ENCODE measurements at regions not wholly inside any gene's neighbourhood (a gene's known extent, or its start where the extent isn't known, plus 50 kb on each side); places are given as distances from the start of the nearest gene placed in this dataset.
A peak's percentile ranks its signal among the peaks of the same experiment; 100 is the strongest.

GRCh38 chr3:87503900-87504498 lies 227.6 kb upstream of the POU1F1 start:
- no peak for TF ChIP-seq CTCF (IDR thresholded peaks at IDR 0.05)
- Histone ChIP-seq H3K9me3 (ENCODE audit: control insufficient read depth in 1 of 2, insufficient read depth in 1 of 2, low read length in 2 of 2) (no peaks in the 10 kb centered on the region), H3K36me3 (ENCODE audit: insufficient read depth, low read length) (no peaks in the 10 kb centered on the region), H3K27me3 (ENCODE audit: control insufficient read depth in 1 of 2, insufficient read depth in 2 of 2, low read length in 2 of 2) (no peaks in the 10 kb centered on the region), H3K27ac (ENCODE audit: low read depth in 1 of 2, low read length in 2 of 2) (no peak overlapping the region), H3K4me1 (ENCODE audit: insufficient read depth, low read length) (no peaks in the 10 kb centered on the region), H3K4me3 (ENCODE audit: low read length) (no peak overlapping the region)
- no peak for ATAC-seq (ENCODE audit: poor library complexity)
- H3K27me3 Mint-ChIP-seq, result no peaks in the 10 kb centered on the region
- ChIA-PET POLR2A (no interaction called here), CTCF (no interaction called here)
- no peaks in the 10 kb centered on the region for H3K9me3 Mint-ChIP-seq
- no peak overlapping the region for H3K4me3 Mint-ChIP-seq
- intact Hi-C loops (cut with DNase I, micrococcal nuclease), result no loop called here
- H3K36me3 Mint-ChIP-seq (ENCODE audit: low read depth), result no peaks in the 10 kb centered on the region
- DNase-seq, result peak in 3 of 14 experiments; percentile 15 to 23 (median 22)
- no peak overlapping the region for H3K27ac Mint-ChIP-seq
- H3K4me1 Mint-ChIP-seq (ENCODE audit: low read depth), result no peaks in the 10 kb centered on the region

- ChIA-PET POLR2A (no interaction called here), CTCF (no interaction called here)
- no peaks in the 10 kb centered on the region for H3K36me3 Mint-ChIP-seq (ENCODE audit: low read depth)
- H3K36me3 ChIP-seq (ENCODE audit: insufficient read depth, low read length), result no peaks in the 10 kb centered on the region
- H3K4me3 ChIP-seq (ENCODE audit: low read length), result no peak overlapping the region
- no peaks in the 10 kb centered on the region for H3K4me1 ChIP-seq (ENCODE audit: insufficient read depth, low read length)
- DNase-seq, result no peak
- no peak overlapping the region for H3K27ac Mint-ChIP-seq
- H3K27me3 ChIP-seq (ENCODE audit: control insufficient read depth in 1 of 2, insufficient read depth in 2 of 2, low read length in 2 of 2), result no peaks in the 10 kb centered on the region
- no peaks in the 10 kb centered on the region for H3K9me3 Mint-ChIP-seq
- no peak overlapping the region for H3K27ac ChIP-seq (ENCODE audit: low read depth in 1 of 2, low read length in 2 of 2)
- H3K4me1 Mint-ChIP-seq (ENCODE audit: low read depth), result no peaks in the 10 kb centered on the region
- no peak for TF ChIP-seq CTCF (IDR thresholded peaks at IDR 0.05)
- H3K4me3 Mint-ChIP-seq, result no peak overlapping the region
- H3K9me3 ChIP-seq (ENCODE audit: control insufficient read depth in 1 of 2, insufficient read depth in 1 of 2, low read length in 2 of 2), result no peaks in the 10 kb centered on the region
- intact Hi-C loops (cut with DNase I, micrococcal nuclease), result no loop called here
- no peak for ATAC-seq (ENCODE audit: poor library complexity)
- no peaks in the 10 kb centered on the region for H3K27me3 Mint-ChIP-seq
These were observed 224.7 kb upstream of the POU1F1 start for GRCh38 chr3:87501076-87501475.

GRCh38 chr3:87498358-87499080 lies 222.1 kb upstream of the POU1F1 start:
- H3K36me3 ChIP-seq (ENCODE audit: insufficient read depth, low read length), result no peaks in the 10 kb centered on the region
- Mint-ChIP-seq H3K9me3 (no peaks in the 10 kb centered on the region), H3K4me3 (no peak overlapping the region), H3K27ac (no peak overlapping the region), H3K4me1 (ENCODE audit: low read depth) (no peaks in the 10 kb centered on the region), H3K27me3 (no peaks in the 10 kb centered on the region), H3K36me3 (ENCODE audit: low read depth) (no peaks in the 10 kb centered on the region)
- H3K27me3 ChIP-seq (ENCODE audit: control insufficient read depth in 1 of 2, insufficient read depth in 2 of 2, low read length in 2 of 2), result no peaks in the 10 kb centered on the region
- ATAC-seq (ENCODE audit: poor library complexity) (no peak), DNase-seq (no peak)
- POLR2A ChIA-PET, result no interaction called here
- H3K4me1 ChIP-seq (ENCODE audit: insufficient read depth, low read length), result no peaks in the 10 kb centered on the region
- no peaks in the 10 kb centered on the region for H3K9me3 ChIP-seq (ENCODE audit: control insufficient read depth in 1 of 2, insufficient read depth in 1 of 2, low read length in 2 of 2)
- H3K4me3 ChIP-seq (ENCODE audit: low read length), result no peak overlapping the region
- no peak for TF ChIP-seq CTCF (IDR thresholded peaks at IDR 0.05)
- CTCF ChIA-PET, result interaction anchor here (0.7 kb wide), 1 partner anchor 26 kb away, joined by 3 read pairs; no protein-coding TSS in a partner anchor
- no peak overlapping the region for H3K27ac ChIP-seq (ENCODE audit: low read depth in 1 of 2, low read length in 2 of 2)
- intact Hi-C loops (cut with DNase I, micrococcal nuclease), result no loop called here

Data from CD4-positive, alpha-beta T cell (primary cell).